ENCODE measurements at regions not wholly inside any gene's neighbourhood (a gene's known extent, or its start where the extent isn't known, plus 50 kb on each side); places are given as distances from the start of the nearest gene placed in this dataset.

GRCh38 chr2:204340511-204340910 lies 204.8 kb upstream of the PARD3B start:
- no peak for TF ChIP-seq EZH2 (IDR thresholded peaks at IDR 0.05; ENCODE audit: borderline replicate concordance)
- TF ChIP-seq CTCF (IDR thresholded peaks at IDR 0.05; ENCODE audit: poor library complexity), result no peak
